ENCODE measurements at regions not wholly inside any gene's neighbourhood (a gene's known extent, or its start where the extent isn't known, plus 50 kb on each side); places are given as distances from the start of the nearest gene placed in this dataset.
"Not testable (repeated sequence)": the region's sequence is repeated elsewhere in the genome, so short reads cannot be mapped to it uniquely, and the experiment has no call there.

- peak overlapping the region; percentile 65 for H3K27ac ChIP-seq
Measured at GRCh38 chr6:27188885-27189418, 58.5 kb upstream of the PRSS16 start.

GRCh38 chr6:27190126-27190525 lies 57.4 kb upstream of the PRSS16 start:
- no peak overlapping the region for H3K27ac ChIP-seq

More at GRCh38 chr6:27188885-27189418, 58.5 kb upstream of the PRSS16 start:
- no peak for TF ChIP-seq ZFX (IDR thresholded peaks at IDR 0.05)
- peak; percentile 88 for TF ChIP-seq CTCF (conservative IDR thresholded peaks at IDR 0.05)

GRCh38 chr6:27194453-27194852 lies 53.0 kb upstream of the PRSS16 start:
- H3K27ac ChIP-seq: not testable (repeated sequence)

More at GRCh38 chr6:27190126-27190525, 57.4 kb upstream of the PRSS16 start:
- no peak for TF ChIP-seq ZFX (IDR thresholded peaks at IDR 0.05)
- TF ChIP-seq CTCF (conservative IDR thresholded peaks at IDR 0.05): no peak

- not testable (repeated sequence) for H3K27ac ChIP-seq
Measured at GRCh38 chr6:27195547-27195946, 52.0 kb upstream of the PRSS16 start.

All from C4-2B (cell line).